ENCODE measurements at regions not wholly inside any gene's neighbourhood (a gene's known extent, or its start where the extent isn't known, plus 50 kb on each side); places are given as distances from the start of the nearest gene placed in this dataset.
"Not testable (repeated sequence)": the region's sequence is repeated elsewhere in the genome, so short reads cannot be mapped to it uniquely, and the experiment has no call there.

DNA sequence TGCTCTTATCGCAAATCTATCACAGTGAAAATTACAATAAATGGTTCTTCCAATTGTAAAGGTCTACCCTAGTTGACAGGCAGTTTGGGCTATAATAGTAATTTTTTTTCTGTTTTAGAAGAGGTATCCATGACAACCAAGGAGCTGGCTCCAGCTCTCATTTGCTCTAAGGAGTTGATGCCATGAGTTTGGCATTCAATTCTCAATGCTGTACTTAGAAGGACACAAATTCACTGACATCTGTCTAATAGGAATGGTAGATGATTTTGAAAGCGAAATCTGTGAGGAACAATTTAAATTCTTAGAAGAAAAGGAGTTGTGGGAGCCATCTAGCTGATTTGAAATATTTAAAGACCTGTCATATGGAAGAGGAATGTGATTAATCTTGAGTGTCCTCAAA, 203.6 kb upstream of the DAB2 start:
- Mint-ChIP-seq H3K4me3 (no peak overlapping the region), H3K27me3 (peaks cover 26% of the 10 kb centered on the region), H3K27ac (no peak overlapping the region), H3K4me1 (no peaks in the 10 kb centered on the region), H3K9me3 (ENCODE audit: low read depth) (no peaks in the 10 kb centered on the region), H3K36me3 (no peaks in the 10 kb centered on the region)
- ATAC-seq (no peak), DNase-seq (no peak)
- CTCF ChIA-PET: no interaction called here

DNA sequence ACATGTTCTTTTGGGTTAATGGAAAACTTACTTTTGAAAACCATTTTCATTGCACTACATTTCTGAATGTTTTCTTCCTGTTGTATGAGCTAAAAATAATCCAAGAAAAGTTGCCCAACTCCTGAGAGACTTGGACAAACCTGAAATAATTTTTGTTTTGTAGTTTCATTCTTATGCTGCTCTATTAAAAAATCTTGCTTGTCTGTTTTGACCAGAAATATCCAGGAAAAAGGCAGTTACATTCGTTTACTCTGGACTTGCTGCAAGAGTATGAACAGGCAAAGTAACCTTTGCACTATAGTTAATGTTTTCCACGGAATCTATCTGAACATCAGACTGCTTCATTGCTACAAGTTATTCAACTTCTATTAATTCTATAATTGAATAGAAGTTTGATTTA, 200.1 kb upstream of the DAB2 start:
- no peaks in the 10 kb centered on the region for H3K36me3 Mint-ChIP-seq
- H3K27ac Mint-ChIP-seq: no peak overlapping the region
- H3K27me3 Mint-ChIP-seq: peaks cover 20% of the 10 kb centered on the region
- no peaks in the 10 kb centered on the region for H3K4me1 Mint-ChIP-seq
- no peak for ATAC-seq
- no peak for DNase-seq
- CTCF ChIA-PET: no interaction called here
- no peak overlapping the region for H3K4me3 Mint-ChIP-seq
- no peaks in the 10 kb centered on the region for H3K9me3 Mint-ChIP-seq (ENCODE audit: low read depth)

DNA sequence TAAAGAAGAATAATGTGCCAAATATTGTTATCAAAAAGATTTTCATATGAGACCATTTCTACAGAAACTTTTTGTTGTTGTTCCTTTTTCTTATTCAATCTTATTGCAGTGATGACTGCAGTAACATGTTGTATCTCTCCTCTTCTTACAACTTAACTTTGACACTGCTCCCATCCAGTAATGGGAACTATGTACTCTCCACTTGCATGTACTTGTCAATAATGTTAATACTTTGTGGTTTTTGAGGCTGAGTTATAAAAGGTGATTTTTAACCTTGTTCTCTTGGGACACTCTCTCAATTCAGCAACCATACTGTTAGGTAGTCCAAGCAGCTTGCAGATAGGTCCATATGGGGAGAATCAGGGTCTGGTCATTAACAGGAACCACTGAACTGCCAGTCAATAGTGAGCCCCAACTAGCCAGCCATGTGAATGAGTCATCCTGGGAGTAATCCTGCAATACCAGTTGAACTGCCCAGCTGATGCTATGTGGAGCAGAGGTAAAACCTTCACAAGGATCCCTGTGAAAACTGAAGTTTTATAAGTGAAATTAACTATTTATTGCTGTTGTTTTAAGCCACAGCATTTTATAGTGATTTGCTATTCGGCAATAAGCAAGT, 199.6 kb upstream of the DAB2 start:
- no peaks in the 10 kb centered on the region for H3K4me1 Mint-ChIP-seq
- no peak overlapping the region for H3K4me3 Mint-ChIP-seq
- CTCF ChIA-PET: no interaction called here
- no peaks in the 10 kb centered on the region for H3K36me3 Mint-ChIP-seq
- no peak for ATAC-seq
- H3K9me3 Mint-ChIP-seq (ENCODE audit: low read depth): no peaks in the 10 kb centered on the region
- H3K27ac Mint-ChIP-seq: no peak overlapping the region
- H3K27me3 Mint-ChIP-seq: peaks cover 15% of the 10 kb centered on the region
- DNase-seq: no peak

DNA sequence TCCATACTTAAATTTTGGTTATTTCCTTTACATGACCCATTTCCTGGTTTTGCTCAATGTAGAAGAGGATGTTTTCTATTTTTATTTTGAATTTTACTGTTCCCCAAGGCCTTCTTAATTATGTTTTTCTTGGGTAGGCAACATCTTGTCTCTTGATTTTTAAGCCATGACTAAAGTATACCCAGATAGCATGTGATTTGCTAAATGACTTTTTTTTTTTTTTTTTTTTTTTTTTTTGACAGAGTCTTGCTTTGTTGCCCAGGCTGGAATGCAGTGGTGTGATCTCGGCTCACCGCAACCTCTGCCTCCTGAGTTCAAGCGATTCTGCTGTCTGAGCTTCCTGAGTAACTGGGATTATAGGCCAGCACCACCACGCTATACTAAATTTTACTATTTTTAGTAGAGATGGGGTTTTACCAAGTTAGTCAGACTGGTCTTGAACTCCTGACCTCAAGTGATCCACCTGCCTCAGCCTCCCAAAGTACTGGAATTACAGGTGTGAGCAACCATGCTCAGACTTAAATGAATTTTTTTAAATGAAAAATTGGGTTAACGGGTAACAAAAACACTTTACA, 198.6 kb upstream of the DAB2 start:
- Mint-ChIP-seq H3K4me1 (no peaks in the 10 kb centered on the region), H3K27me3 (peaks cover 12% of the 10 kb centered on the region), H3K9me3 (ENCODE audit: low read depth) (no peaks in the 10 kb centered on the region), H3K4me3 (no peak overlapping the region), H3K27ac (no peak overlapping the region), H3K36me3 (no peaks in the 10 kb centered on the region)
- CTCF ChIA-PET: no interaction called here
- no peak for DNase-seq
- no peak for ATAC-seq

DNA sequence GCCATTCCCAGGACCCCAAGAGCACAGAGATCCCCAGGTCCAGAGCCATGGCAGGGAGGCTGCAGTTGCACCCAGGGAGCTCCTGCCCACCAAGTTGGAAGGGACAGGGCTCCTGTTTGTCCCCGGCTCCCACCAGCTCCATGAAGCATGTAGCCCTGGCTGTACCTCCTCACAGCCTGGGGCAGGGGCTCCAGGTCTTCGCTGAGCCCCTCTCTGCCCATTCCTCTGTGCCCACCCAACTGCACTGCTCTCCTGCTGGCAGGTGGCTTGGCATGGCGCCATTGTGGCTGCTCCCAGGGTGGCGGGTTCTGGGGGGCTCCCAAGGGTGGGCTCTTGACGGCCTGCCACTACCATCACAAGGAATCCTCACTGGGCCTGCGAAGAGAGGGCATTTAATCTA, 197.5 kb upstream of the DAB2 start:
- ATAC-seq: no peak
- H3K27ac Mint-ChIP-seq: no peak overlapping the region
- DNase-seq: no peak
- H3K36me3 Mint-ChIP-seq: no peaks in the 10 kb centered on the region
- no peaks in the 10 kb centered on the region for H3K9me3 Mint-ChIP-seq (ENCODE audit: low read depth)
- no peaks in the 10 kb centered on the region for H3K4me1 Mint-ChIP-seq
- H3K27me3 Mint-ChIP-seq: peaks cover 7% of the 10 kb centered on the region
- no peak overlapping the region for H3K4me3 Mint-ChIP-seq
- CTCF ChIA-PET: no interaction called here

DNA sequence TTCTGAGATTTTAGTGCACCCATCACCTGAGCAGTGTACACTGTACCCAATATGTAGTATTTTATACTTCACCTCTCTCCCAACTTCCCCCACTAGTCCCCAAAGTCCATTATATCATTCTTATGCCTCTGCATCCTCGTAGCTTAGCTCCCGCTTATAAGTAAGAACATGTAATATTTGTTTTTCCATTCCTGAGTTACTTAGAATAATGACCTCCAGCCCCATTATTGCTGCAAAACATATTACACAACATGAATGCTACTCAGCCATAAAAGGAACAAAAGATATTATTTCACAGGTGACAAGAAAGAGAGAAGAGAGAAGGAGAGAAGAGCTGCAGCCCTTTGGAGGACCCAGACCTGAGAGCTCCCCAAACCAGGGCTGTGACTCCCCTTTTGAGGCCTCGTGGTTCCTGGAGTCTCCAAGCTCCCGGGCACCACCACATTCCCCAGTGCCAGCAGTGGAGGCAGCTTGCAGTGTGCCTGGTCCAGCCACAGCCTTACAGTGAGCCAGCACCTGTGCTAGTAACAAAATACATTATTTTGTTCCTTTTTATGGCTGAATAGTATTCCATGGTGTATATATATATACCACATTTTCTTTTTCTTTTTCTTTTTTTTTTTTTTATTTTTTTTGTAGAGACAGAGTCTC, 194.5 kb upstream of the DAB2 start:
- peaks cover 2% of the 10 kb centered on the region for H3K27me3 Mint-ChIP-seq
- no peaks in the 10 kb centered on the region for H3K4me1 Mint-ChIP-seq
- H3K27ac Mint-ChIP-seq: no peak overlapping the region
- no peak overlapping the region for H3K4me3 Mint-ChIP-seq
- no peak for ATAC-seq
- DNase-seq: no peak
- CTCF ChIA-PET: no interaction called here
- H3K36me3 Mint-ChIP-seq: no peaks in the 10 kb centered on the region
- no peaks in the 10 kb centered on the region for H3K9me3 Mint-ChIP-seq (ENCODE audit: low read depth)

DNA sequence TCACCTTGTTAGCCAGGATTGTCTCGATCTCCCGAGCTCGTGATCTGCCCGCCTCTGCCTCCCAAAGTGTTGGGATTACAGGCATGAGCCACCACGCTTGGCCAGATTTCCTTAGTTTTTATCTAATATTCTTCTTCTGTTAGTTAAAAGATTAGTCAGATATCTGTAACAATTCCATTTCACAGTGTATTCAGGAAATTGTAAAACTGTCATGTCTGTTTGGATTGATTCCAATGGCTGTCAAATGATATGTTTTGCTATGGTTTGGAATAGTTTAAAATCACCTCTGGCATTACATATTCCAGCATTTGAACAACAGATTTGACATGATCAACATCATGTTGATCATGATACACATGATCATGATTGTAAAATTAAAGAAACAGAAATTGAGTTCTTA, 193.6 kb upstream of the DAB2 start:
- ATAC-seq: no peak

DNA sequence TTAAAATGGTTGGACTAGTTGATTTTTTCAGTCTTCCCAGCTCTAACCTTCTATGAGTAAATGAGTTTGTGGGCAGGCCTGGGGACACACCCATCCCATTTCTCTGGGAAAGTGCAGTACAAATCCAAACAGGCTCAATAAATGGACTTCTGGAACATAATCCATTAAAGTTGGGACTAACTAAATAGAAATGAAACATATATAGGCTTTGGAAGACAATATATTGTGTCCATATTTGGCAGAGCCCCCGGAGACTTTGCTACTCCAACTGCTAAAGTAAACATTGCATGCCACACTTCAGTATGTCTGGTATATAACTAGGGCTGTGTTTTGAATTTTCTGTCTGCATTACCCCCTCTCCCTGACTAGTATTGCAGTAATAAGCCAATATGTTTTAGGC, 191.4 kb upstream of the DAB2 start:
- H3K27ac Mint-ChIP-seq: no peak overlapping the region
- peaks cover 2% of the 10 kb centered on the region for H3K27me3 Mint-ChIP-seq
- ATAC-seq (no peak), DNase-seq (no peak)
- H3K9me3 Mint-ChIP-seq (ENCODE audit: low read depth): no peaks in the 10 kb centered on the region
- H3K4me3 Mint-ChIP-seq: no peak overlapping the region
- CTCF ChIA-PET: no interaction called here
- H3K4me1 Mint-ChIP-seq: no peaks in the 10 kb centered on the region
- no peaks in the 10 kb centered on the region for H3K36me3 Mint-ChIP-seq

More for the DNA sequence above, 193.6 kb upstream of the DAB2 start:
- H3K27me3 Mint-ChIP-seq: peaks cover 2% of the 10 kb centered on the region
- no peaks in the 10 kb centered on the region for H3K9me3 Mint-ChIP-seq (ENCODE audit: low read depth)
- CTCF ChIA-PET: no interaction called here
- DNase-seq: no peak
- no peak overlapping the region for H3K27ac Mint-ChIP-seq
- no peaks in the 10 kb centered on the region for H3K4me1 Mint-ChIP-seq
- no peaks in the 10 kb centered on the region for H3K36me3 Mint-ChIP-seq
- H3K4me3 Mint-ChIP-seq: no peak overlapping the region

DNA sequence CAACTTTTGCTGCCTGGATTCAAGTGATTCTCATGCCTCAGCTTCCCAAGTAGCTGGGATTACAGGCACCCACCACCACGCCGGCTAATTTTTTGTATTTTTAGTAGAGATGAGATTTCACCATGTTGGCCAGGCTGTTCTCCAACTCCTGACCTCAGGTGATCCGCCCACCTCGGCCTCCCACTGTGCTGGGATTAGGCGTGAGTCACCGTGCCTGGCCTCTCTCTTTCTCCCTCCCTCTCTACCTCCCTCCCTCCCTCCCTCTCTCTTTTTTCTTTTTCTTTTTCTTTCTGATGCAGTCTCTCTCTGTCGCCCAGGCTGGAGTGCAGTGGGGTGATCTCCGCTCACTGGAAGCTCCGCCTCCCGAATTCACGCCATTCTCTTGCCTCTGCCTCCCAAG, 186.3 kb upstream of the DAB2 start:
- DNase-seq; H3K27ac Mint-ChIP-seq; H3K27me3 Mint-ChIP-seq; H3K9me3 Mint-ChIP-seq (ENCODE audit: low read depth); H3K4me3 Mint-ChIP-seq; ATAC-seq; CTCF ChIA-PET; H3K36me3 Mint-ChIP-seq; H3K4me1 Mint-ChIP-seq: not testable (repeated sequence)

DNA sequence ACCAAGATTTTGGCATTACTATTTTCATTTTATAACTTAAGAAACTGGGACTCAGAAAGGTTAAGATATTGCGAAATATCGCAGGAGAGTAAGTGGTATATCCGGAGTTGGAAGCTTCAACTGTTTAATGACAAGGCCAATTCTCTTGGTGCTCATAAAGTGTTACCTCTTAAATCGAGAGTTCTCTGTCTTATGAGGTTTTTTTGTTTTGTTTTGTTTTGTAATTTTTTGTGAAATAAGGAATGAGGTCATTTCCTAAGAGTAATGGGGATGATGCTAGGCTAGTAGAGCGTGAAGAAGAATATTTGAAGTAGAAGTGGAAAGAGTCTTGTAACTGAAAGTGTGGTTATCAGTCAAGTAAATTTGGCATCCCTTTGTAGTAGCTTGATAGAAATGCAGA, 183.2 kb upstream of the DAB2 start:
- Mint-ChIP-seq H3K4me3 (no peak overlapping the region), H3K9me3 (ENCODE audit: low read depth) (no peaks in the 10 kb centered on the region), H3K27me3 (peaks cover 11% of the 10 kb centered on the region), H3K27ac (no peak overlapping the region), H3K4me1 (no peaks in the 10 kb centered on the region), H3K36me3 (no peaks in the 10 kb centered on the region)
- CTCF ChIA-PET: no interaction called here
- DNase-seq: no peak
- ATAC-seq: no peak

DNA sequence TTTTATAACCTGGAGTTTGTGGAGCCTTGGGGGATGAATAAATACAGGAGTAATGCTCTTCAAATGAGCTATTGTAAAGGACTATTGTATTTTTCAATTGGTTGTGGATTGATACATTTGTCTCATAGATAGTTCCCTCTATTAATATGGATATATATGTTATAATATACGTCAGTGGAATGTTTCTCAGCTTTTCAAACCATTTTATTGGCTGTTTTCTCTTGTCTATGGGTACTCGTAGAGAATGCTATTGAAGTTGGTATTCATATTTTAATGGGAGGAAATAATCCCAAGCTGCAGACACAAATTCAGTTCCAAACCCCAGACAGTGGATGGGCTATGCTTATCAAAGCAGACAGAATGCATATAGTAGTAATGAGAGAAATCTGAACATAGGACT, 181.8 kb upstream of the DAB2 start:
- Mint-ChIP-seq H3K27me3 (peaks cover 11% of the 10 kb centered on the region), H3K4me3 (no peak overlapping the region), H3K36me3 (no peaks in the 10 kb centered on the region), H3K9me3 (ENCODE audit: low read depth) (no peaks in the 10 kb centered on the region), H3K4me1 (no peaks in the 10 kb centered on the region), H3K27ac (no peak overlapping the region)
- CTCF ChIA-PET: interaction anchor here (0.8 kb wide), 1 partner anchor 1298 kb away, joined by 3 read pairs; no protein-coding TSS in a partner anchor
- ATAC-seq (no peak), DNase-seq (no peak)

DNA sequence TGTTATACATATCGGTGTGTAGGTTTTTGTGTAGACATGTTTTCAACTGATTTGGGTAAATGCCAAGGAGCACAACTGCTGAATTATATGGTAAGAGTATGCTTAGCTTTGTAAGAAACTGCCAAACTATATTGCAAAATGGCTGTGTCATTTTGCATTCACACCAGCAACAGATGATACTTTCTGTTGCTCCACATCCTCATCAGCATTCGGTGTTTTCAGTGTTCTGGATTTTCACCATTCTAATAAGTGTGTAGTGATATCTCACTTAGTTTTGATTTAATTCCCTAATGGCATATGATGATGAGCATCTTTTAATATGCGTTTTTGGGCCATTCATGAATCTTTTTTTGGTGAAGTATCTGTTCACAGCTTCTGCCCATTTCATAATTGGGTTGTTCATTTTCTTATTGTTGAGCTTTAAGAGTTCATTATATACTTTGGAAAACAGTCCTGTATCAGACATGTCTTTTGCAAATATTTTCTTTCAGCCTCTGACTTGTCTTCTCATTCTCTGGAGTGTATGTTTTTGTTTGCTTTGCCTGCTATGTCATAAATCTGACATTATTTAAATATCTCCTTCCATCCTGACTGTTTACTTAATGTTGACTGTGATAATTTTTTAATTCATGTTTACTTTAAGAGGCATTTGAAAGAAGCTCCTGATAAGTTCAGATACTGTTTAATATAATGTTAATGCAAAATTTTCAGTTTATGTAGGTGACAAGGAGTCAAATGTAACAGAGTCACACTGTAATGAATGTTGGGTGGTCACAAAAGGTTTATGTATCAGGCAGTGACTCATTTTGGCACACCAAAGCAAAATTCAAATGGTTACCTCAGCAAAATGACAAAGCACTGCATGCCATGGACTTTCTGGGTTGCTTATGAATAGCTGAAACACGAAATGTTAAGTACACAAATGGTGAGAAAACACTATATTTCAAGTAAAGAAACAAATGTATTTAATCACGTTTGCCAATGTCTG, 181.1 kb upstream of the DAB2 start:
- ATAC-seq (no peak), DNase-seq (no peak)
- Mint-ChIP-seq H3K36me3 (no peaks in the 10 kb centered on the region), H3K4me3 (no peak overlapping the region), H3K27me3 (peaks cover 11% of the 10 kb centered on the region), H3K9me3 (ENCODE audit: low read depth) (no peaks in the 10 kb centered on the region), H3K27ac (no peak overlapping the region), H3K4me1 (no peaks in the 10 kb centered on the region)
- CTCF ChIA-PET: interaction anchor here (0.8 kb wide), 1 partner anchor 1299 kb away, joined by 3 read pairs; no protein-coding TSS in a partner anchor

DNA sequence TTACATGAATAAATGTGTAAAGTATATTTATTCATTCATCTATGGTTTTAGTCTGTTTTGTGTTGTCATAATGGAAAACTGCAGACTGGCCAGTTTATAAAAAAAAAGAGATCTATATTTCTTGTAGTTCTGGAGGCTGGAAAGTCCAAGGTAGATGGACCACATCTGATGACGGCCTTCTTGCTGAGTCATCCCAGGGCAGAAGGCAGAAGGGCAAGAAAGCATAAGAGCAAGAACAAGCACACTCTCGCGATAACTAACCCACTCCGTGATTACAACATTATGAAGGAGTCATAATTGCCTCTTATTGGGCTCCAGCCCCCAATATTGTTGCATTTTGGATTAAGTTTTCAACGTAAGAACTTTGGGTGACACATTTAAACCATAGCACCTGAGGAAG, 180.4 kb upstream of the DAB2 start:
- H3K27me3 Mint-ChIP-seq: peaks cover 11% of the 10 kb centered on the region
- no peak for DNase-seq
- H3K36me3 Mint-ChIP-seq: no peaks in the 10 kb centered on the region
- CTCF ChIA-PET: no interaction called here
- H3K4me1 Mint-ChIP-seq: no peaks in the 10 kb centered on the region
- no peak for ATAC-seq
- no peak overlapping the region for H3K4me3 Mint-ChIP-seq
- H3K9me3 Mint-ChIP-seq (ENCODE audit: low read depth): no peaks in the 10 kb centered on the region
- no peak overlapping the region for H3K27ac Mint-ChIP-seq

Data from activated CD8-positive, alpha-beta memory T cell treated with anti-CD3 and anti-CD28 coated beads, Interleukin-2, amount 10 ng/mL, durations not matched to agents 7 days and 5 days (primary cell).